ENCODE measurements at regions not wholly inside any gene's neighbourhood (a gene's known extent, or its start where the extent isn't known, plus 50 kb on each side); places are given as distances from the start of the nearest gene placed in this dataset.

DNA sequence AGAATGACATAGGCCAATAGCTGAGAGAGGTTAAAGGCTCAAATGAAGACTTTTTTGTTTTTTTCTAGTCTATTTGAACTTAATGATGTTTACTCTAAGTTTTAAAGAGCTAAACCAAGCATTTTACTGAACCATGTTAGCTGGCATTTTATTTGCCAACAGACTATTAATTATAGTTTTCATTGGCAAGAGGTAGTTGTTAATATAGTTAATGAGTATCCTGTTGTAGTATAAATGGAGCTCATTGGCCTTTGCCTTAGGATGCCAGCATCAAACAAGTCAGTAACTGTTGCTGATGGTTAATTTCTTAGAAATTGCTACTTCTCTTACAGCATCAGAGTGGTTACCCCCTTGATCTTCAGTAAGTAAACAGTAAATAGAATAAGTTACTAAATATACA is 339.0 kb upstream of the B3GALT2 start:
- H3K4me1 ChIP-seq (ENCODE audit: control insufficient read depth, insufficient read depth, low read length) = no peaks in the 10 kb centered on the region
- FAIRE-seq (no peak), DNase-seq (ENCODE audit: low read depth, low spot score) (no peak), ATAC-seq (no peak)
- H3K9ac ChIP-seq (ENCODE audit: control insufficient read depth, insufficient read depth, low read length) = no peak overlapping the region
- H3K36me3 ChIP-seq (ENCODE audit: control insufficient read depth in 2 of 2, insufficient read depth in 2 of 2, low read length in 1 of 2) = no peaks in the 10 kb centered on the region
- TF ChIP-seq SP1 (IDR thresholded peaks at IDR 0.05; ENCODE audit: low read depth, low read length) (no peak), MXI1 (IDR thresholded peaks at IDR 0.05; ENCODE audit: low read depth, low read length) (no peak), SREBF1 (IDR thresholded peaks at IDR 0.05; ENCODE audit: low read length) (no peak), NR2F1 (conservative IDR thresholded peaks at IDR 0.05) (no peak), CBX5 (IDR thresholded peaks at IDR 0.05; ENCODE audit: low read depth) (no peak), CHD2 (IDR thresholded peaks at IDR 0.05; ENCODE audit: borderline replicate concordance, low read depth, low read length) (no peak), CEBPB (IDR thresholded peaks at IDR 0.05; ENCODE audit: borderline replicate concordance in 1 of 2, low read depth in 2 of 2, low read length in 2 of 2) (no peak)
- intact Hi-C loops (cut with micrococcal nuclease; ENCODE audit: unreplicated experiment) = no loop called here
- ChIA-PET RAD21 (ENCODE audit: unreplicated experiment) (interaction anchor here (1.1 kb wide), 1 partner anchor 11 kb away, joined by 3 read pairs; no protein-coding TSS in a partner anchor), CTCF (interaction anchor here (1.1 kb wide), 1 partner anchor 124 kb away, joined by 3 read pairs; no protein-coding TSS in a partner anchor), POLR2A (no interaction called here), SMC1A (ENCODE audit: uncharacterized antibody, unreplicated experiment) (interaction anchor here (2.0 kb wide), 1 partner anchor 10 kb away, joined by 6 read pairs; no protein-coding TSS in a partner anchor)
- no peak overlapping the region for H3K4me2 ChIP-seq (ENCODE audit: control insufficient read depth, insufficient read depth)
- peaks cover 0 to 2% of the 10 kb centered on the region in 2 experiments; a peak in 1 of 4 replicates for H3K27me3 ChIP-seq (replicated peaks in 1 of 2; ENCODE audit: control insufficient read depth in 2 of 2, insufficient read depth in 2 of 2, low read length in 1 of 2)
- H3K4me3 ChIP-seq = no peak overlapping the region
- H2AFZ ChIP-seq (ENCODE audit: control insufficient read depth, low read depth, low read length) = no peak overlapping the region
- no peaks in the 10 kb centered on the region for H3K9me3 ChIP-seq (replicated peaks; ENCODE audit: control insufficient read depth, insufficient read depth, low read length)
- no peak overlapping the region for H3K27ac ChIP-seq (ENCODE audit: control insufficient read depth, insufficient read depth)
- no peaks in the 10 kb centered on the region for H3K79me2 ChIP-seq (ENCODE audit: control insufficient read depth, insufficient read depth, low read length)
- BruUV-seq (replicated peaks) = no TSS peak
- in situ Hi-C loops (cut with MboI) = no loop called here
- no peaks in the 10 kb centered on the region for H4K20me1 ChIP-seq (ENCODE audit: control insufficient read depth, insufficient read depth)

DNA sequence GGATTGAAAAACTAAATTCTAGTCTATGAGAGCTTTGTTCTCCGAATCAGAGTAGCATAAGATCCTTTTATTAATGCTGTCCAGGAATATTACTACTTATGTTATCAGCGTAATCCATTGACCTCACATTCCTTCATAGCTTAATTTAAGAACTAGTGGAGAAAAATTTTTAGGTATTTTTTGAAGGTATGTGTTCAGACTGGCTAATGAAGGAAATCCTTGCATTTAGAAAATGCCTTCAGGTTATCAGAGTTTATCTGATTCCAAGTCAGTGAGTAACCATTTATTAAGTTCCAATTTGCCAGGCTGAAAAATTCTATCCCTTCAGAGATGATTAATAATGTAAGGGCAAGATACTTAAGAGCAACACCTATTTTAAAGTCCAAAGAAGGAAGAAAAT is 338.2 kb upstream of the B3GALT2 start:
- Histone ChIP-seq H2AFZ (ENCODE audit: control insufficient read depth, low read depth, low read length) (no peak overlapping the region), H3K4me3 (no peak overlapping the region), H3K9ac (ENCODE audit: control insufficient read depth, insufficient read depth, low read length) (no peak overlapping the region), H3K9me3 (replicated peaks; ENCODE audit: control insufficient read depth, insufficient read depth, low read length) (no peaks in the 10 kb centered on the region), H3K27me3 (replicated peaks in 1 of 2; ENCODE audit: control insufficient read depth in 2 of 2, insufficient read depth in 2 of 2, low read length in 1 of 2) (peaks cover 0 to 2% of the 10 kb centered on the region in 2 experiments; a peak in 1 of 4 replicates), H3K79me2 (ENCODE audit: control insufficient read depth, insufficient read depth, low read length) (no peaks in the 10 kb centered on the region), H3K36me3 (ENCODE audit: control insufficient read depth in 2 of 2, insufficient read depth in 2 of 2, low read length in 1 of 2) (no peaks in the 10 kb centered on the region), H3K27ac (ENCODE audit: control insufficient read depth, insufficient read depth) (no peak overlapping the region), H3K4me2 (ENCODE audit: control insufficient read depth, insufficient read depth) (no peak overlapping the region), H4K20me1 (ENCODE audit: control insufficient read depth, insufficient read depth) (no peaks in the 10 kb centered on the region), H3K4me1 (ENCODE audit: control insufficient read depth, insufficient read depth, low read length) (no peaks in the 10 kb centered on the region)
- no peak for DNase-seq (ENCODE audit: low read depth, low spot score)
- intact Hi-C loops (cut with micrococcal nuclease; ENCODE audit: unreplicated experiment) (no loop called here), in situ Hi-C loops (cut with MboI) (no loop called here)
- ChIA-PET POLR2A (no interaction called here), SMC1A (ENCODE audit: uncharacterized antibody, unreplicated experiment) (interaction anchor here (2.0 kb wide), 1 partner anchor 9 kb away, joined by 6 read pairs; no protein-coding TSS in a partner anchor), RAD21 (ENCODE audit: unreplicated experiment) (interaction anchor here (1.1 to 1.3 kb wide), 2 partner anchors 12 to 15 kb away, joined by 3 to 4 read pairs; no protein-coding TSS in a partner anchor), CTCF (interaction anchor here (0.8 to 1.1 kb wide), 3 partner anchors 27 to 183 kb away, joined by 3 read pairs; no protein-coding TSS in a partner anchor)
- no peak for ATAC-seq
- FAIRE-seq = no peak
- no TSS peak for BruUV-seq (replicated peaks)
- 6% methylated on average over 2 of the region's 2 CpGs for WGBS (ENCODE audit: insufficient coverage, insufficient replicate concordance, low lambda C conversion rate, missing lambda C conversion rate)
- TF ChIP-seq, protein P1, sequence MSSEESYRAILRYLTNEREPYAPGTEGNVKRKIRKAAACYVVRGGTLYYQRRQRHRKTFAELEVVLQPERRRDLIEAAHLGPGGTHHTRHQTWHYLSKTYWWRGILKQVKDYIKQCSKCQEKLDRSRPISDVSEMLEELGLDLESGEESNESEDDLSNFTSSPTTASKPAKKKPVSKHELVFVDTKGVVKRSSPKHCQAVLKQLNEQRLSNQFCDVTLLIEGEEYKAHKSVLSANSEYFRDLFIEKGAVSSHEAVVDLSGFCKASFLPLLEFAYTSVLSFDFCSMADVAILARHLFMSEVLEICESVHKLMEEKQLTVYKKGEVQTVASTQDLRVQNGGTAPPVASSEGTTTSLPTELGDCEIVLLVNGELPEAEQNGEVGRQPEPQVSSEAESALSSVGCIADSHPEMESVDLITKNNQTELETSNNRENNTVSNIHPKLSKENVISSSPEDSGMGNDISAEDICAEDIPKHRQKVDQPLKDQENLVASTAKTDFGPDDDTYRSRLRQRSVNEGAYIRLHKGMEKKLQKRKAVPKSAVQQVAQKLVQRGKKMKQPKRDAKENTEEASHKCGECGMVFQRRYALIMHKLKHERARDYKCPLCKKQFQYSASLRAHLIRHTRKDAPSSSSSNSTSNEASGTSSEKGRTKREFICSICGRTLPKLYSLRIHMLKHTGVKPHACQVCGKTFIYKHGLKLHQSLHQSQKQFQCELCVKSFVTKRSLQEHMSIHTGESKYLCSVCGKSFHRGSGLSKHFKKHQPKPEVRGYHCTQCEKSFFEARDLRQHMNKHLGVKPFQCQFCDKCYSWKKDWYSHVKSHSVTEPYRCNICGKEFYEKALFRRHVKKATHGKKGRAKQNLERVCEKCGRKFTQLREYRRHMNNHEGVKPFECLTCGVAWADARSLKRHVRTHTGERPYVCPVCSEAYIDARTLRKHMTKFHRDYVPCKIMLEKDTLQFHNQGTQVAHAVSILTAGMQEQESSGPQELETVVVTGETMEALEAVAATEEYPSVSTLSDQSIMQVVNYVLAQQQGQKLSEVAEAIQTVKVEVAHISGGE (CRISPR knock-in tag; IDR thresholded peaks at IDR 0.05) = no peak
- TF ChIP-seq MEF2B (IDR thresholded peaks at IDR 0.05; ENCODE audit: partially characterized antibody, poor library complexity, severe bottlenecking) (no peak), SMAD1 (IDR thresholded peaks at IDR 0.05; ENCODE audit: low read depth, partially characterized antibody) (no peak), POLR2AphosphoS2 (IDR thresholded peaks at IDR 0.05; ENCODE audit: low read depth, low read length) (no peak), TAF1 (IDR thresholded peaks at IDR 0.05; ENCODE audit: borderline replicate concordance, low read depth, low read length) (no peak), YBX1 (IDR thresholded peaks at IDR 0.05) (no peak), BCL11A (IDR thresholded peaks at IDR 0.05; ENCODE audit: low read depth, low read length) (no peak), STAT1 (conservative IDR thresholded peaks at IDR 0.05) (no peak)
- TF ChIP-seq, protein P2, sequence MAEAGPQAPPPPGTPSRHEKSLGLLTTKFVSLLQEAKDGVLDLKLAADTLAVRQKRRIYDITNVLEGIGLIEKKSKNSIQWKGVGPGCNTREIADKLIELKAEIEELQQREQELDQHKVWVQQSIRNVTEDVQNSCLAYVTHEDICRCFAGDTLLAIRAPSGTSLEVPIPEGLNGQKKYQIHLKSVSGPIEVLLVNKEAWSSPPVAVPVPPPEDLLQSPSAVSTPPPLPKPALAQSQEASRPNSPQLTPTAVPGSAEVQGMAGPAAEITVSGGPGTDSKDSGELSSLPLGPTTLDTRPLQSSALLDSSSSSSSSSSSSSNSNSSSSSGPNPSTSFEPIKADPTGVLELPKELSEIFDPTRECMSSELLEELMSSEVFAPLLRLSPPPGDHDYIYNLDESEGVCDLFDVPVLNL (IDR thresholded peaks at IDR 0.05; ENCODE audit: low read depth, low read length) = no peak
